Stimulated activated naive CD8-positive, alpha-beta T cell treated with anti-CD3 and anti-CD28 coated beads, Interleukin-15, Interleukin-2, amounts not matched to agents 100 ng/mL and 50 ng/mL, for 24 hours (primary cell): ENCODE measurements at regions not wholly inside any gene's neighbourhood (a gene's known extent, or its start where the extent isn't known, plus 50 kb on each side); places are given as distances from the start of the nearest gene placed in this dataset.

Experiments
- H3K27ac Mint-ChIP-seq: one replicate; pipeline ENCODE4 v1.8.0; 2021; ENCODE audit warnings: mild to moderate bottlenecking, mixed read lengths
- H3K27me3 Mint-ChIP-seq: one replicate; pipeline ENCODE4 v1.8.0; 2021; ENCODE audit warnings: mixed read lengths
- H3K36me3 Mint-ChIP-seq: one replicate; pipeline ENCODE4 v1.8.0; 2021; ENCODE audit warnings: low read depth, mixed read lengths
- H3K4me1 Mint-ChIP-seq: one replicate; pipeline ENCODE4 v1.8.0; 2021; ENCODE audit warnings: low read depth, mixed read lengths
- H3K4me3 Mint-ChIP-seq: one replicate; pipeline ENCODE4 v1.8.0; 2021; ENCODE audit warnings: mild to moderate bottlenecking, mixed read lengths
- H3K9me3 Mint-ChIP-seq: one replicate; pipeline ENCODE4 v1.8.0; 2021; ENCODE audit warnings: mixed read lengths

GRCh38 chr10:6889718-6890117 is 309.6 kb upstream of the PRKCQ start:
- H3K27ac Mint-ChIP-seq: no peak overlapping the region
- H3K9me3 Mint-ChIP-seq: no peaks in the 10 kb centered on the region
- H3K27me3 Mint-ChIP-seq: no peaks in the 10 kb centered on the region
- no peaks in the 10 kb centered on the region for H3K36me3 Mint-ChIP-seq
- H3K4me3 Mint-ChIP-seq: no peak overlapping the region
- H3K4me1 Mint-ChIP-seq: peaks cover 8% of the 10 kb centered on the region

GRCh38 chr10:6888434-6888833 is 308.4 kb upstream of the PRKCQ start:
- no peak overlapping the region for H3K4me3 Mint-ChIP-seq
- no peaks in the 10 kb centered on the region for H3K36me3 Mint-ChIP-seq
- H3K27ac Mint-ChIP-seq: no peak overlapping the region
- H3K9me3 Mint-ChIP-seq: no peaks in the 10 kb centered on the region
- H3K4me1 Mint-ChIP-seq: peaks cover 8% of the 10 kb centered on the region
- H3K27me3 Mint-ChIP-seq: peaks cover 3% of the 10 kb centered on the region

- Mint-ChIP-seq H3K27ac (no peak overlapping the region), H3K27me3 (peaks cover 3% of the 10 kb centered on the region), H3K36me3 (no peaks in the 10 kb centered on the region), H3K4me3 (no peak overlapping the region), H3K4me1 (peaks cover 8% of the 10 kb centered on the region), H3K9me3 (no peaks in the 10 kb centered on the region)
These were observed 305.2 kb upstream of the PRKCQ start for GRCh38 chr10:6885284-6885683.

- Mint-ChIP-seq H3K9me3 (no peaks in the 10 kb centered on the region), H3K27ac (no peak overlapping the region), H3K4me3 (no peak overlapping the region), H3K27me3 (peaks cover 22% of the 10 kb centered on the region), H3K4me1 (peaks cover 8% of the 10 kb centered on the region), H3K36me3 (no peaks in the 10 kb centered on the region)
These were observed 301.9 kb upstream of the PRKCQ start for GRCh38 chr10:6881987-6882386.

GRCh38 chr10:6877722-6878392 is 297.8 kb upstream of the PRKCQ start:
- Mint-ChIP-seq H3K27me3 (peaks cover 30% of the 10 kb centered on the region), H3K4me1 (no peaks in the 10 kb centered on the region), H3K36me3 (no peaks in the 10 kb centered on the region)

GRCh38 chr10:6877336-6877721 is 297.3 kb upstream of the PRKCQ start:
- no peaks in the 10 kb centered on the region for H3K4me1 Mint-ChIP-seq
- no peak overlapping the region for H3K4me3 Mint-ChIP-seq
- H3K27ac Mint-ChIP-seq: no peak overlapping the region

More at GRCh38 chr10:6877722-6878392, 297.8 kb upstream of the PRKCQ start:
- no peak overlapping the region for H3K27ac Mint-ChIP-seq
- H3K4me3 Mint-ChIP-seq: no peak overlapping the region
- no peaks in the 10 kb centered on the region for H3K9me3 Mint-ChIP-seq

GRCh38 chr10:6875269-6875865 is 295.3 kb upstream of the PRKCQ start:
- Mint-ChIP-seq H3K4me1 (no peaks in the 10 kb centered on the region), H3K27ac (no peak overlapping the region), H3K27me3 (peaks cover 37% of the 10 kb centered on the region), H3K9me3 (no peaks in the 10 kb centered on the region), H3K4me3 (no peak overlapping the region), H3K36me3 (no peaks in the 10 kb centered on the region)

More at GRCh38 chr10:6877336-6877721, 297.3 kb upstream of the PRKCQ start:
- H3K27me3 Mint-ChIP-seq: peaks cover 30% of the 10 kb centered on the region
- no peaks in the 10 kb centered on the region for H3K9me3 Mint-ChIP-seq
- H3K36me3 Mint-ChIP-seq: no peaks in the 10 kb centered on the region

- H3K36me3 Mint-ChIP-seq: no peaks in the 10 kb centered on the region
- H3K4me3 Mint-ChIP-seq: no peak overlapping the region
- no peaks in the 10 kb centered on the region for H3K4me1 Mint-ChIP-seq
- no peak overlapping the region for H3K27ac Mint-ChIP-seq
- H3K9me3 Mint-ChIP-seq: no peaks in the 10 kb centered on the region
- peaks cover 29% of the 10 kb centered on the region for H3K27me3 Mint-ChIP-seq
These were observed 291.1 kb upstream of the PRKCQ start for GRCh38 chr10:6871128-6871527.

GRCh38 chr10:6868036-6868725 is 288.1 kb upstream of the PRKCQ start:
- H3K27me3 Mint-ChIP-seq: peaks cover 37% of the 10 kb centered on the region
- no peaks in the 10 kb centered on the region for H3K36me3 Mint-ChIP-seq
- no peaks in the 10 kb centered on the region for H3K9me3 Mint-ChIP-seq
- H3K27ac Mint-ChIP-seq: no peak overlapping the region
- no peak overlapping the region for H3K4me3 Mint-ChIP-seq
- H3K4me1 Mint-ChIP-seq: peaks cover 10% of the 10 kb centered on the region

GRCh38 chr10:6866757-6867156 is 286.7 kb upstream of the PRKCQ start:
- H3K27me3 Mint-ChIP-seq: peaks cover 36% of the 10 kb centered on the region
- H3K27ac Mint-ChIP-seq: no peak overlapping the region
- no peaks in the 10 kb centered on the region for H3K36me3 Mint-ChIP-seq
- no peak overlapping the region for H3K4me3 Mint-ChIP-seq
- peaks cover 13% of the 10 kb centered on the region for H3K4me1 Mint-ChIP-seq
- H3K9me3 Mint-ChIP-seq: peaks cover 5% of the 10 kb centered on the region

GRCh38 chr10:6864142-6864541 is 284.1 kb upstream of the PRKCQ start:
- peaks cover 26% of the 10 kb centered on the region for H3K27me3 Mint-ChIP-seq
- H3K36me3 Mint-ChIP-seq: no peaks in the 10 kb centered on the region
- H3K4me1 Mint-ChIP-seq: peaks cover 13% of the 10 kb centered on the region
- H3K27ac Mint-ChIP-seq: no peak overlapping the region
- no peak overlapping the region for H3K4me3 Mint-ChIP-seq
- H3K9me3 Mint-ChIP-seq: peaks cover 5% of the 10 kb centered on the region

- no peak overlapping the region for H3K27ac Mint-ChIP-seq
- peaks cover 29% of the 10 kb centered on the region for H3K27me3 Mint-ChIP-seq
- peaks cover 5% of the 10 kb centered on the region for H3K9me3 Mint-ChIP-seq
- peak overlapping the region; percentile 20 for H3K4me3 Mint-ChIP-seq
- peaks cover 13% of the 10 kb centered on the region for H3K4me1 Mint-ChIP-seq
- no peaks in the 10 kb centered on the region for H3K36me3 Mint-ChIP-seq
These were observed 283.3 kb upstream of the PRKCQ start for GRCh38 chr10:6863381-6863780.

- Mint-ChIP-seq H3K9me3 (no peaks in the 10 kb centered on the region), H3K4me1 (no peaks in the 10 kb centered on the region), H3K4me3 (no peak overlapping the region), H3K36me3 (no peaks in the 10 kb centered on the region), H3K27ac (no peak overlapping the region), H3K27me3 (peaks cover 11% of the 10 kb centered on the region)
These were observed 270.4 kb upstream of the PRKCQ start for GRCh38 chr10:6850452-6850851.

- H3K4me3 Mint-ChIP-seq: no peak overlapping the region
- no peaks in the 10 kb centered on the region for H3K36me3 Mint-ChIP-seq
- no peak overlapping the region for H3K27ac Mint-ChIP-seq
- H3K9me3 Mint-ChIP-seq: no peaks in the 10 kb centered on the region
- H3K4me1 Mint-ChIP-seq: no peaks in the 10 kb centered on the region
- H3K27me3 Mint-ChIP-seq: peaks cover 2% of the 10 kb centered on the region
These were observed 267.5 kb upstream of the PRKCQ start for GRCh38 chr10:6847561-6847960.

- Mint-ChIP-seq H3K27me3 (peaks cover 5% of the 10 kb centered on the region), H3K27ac (no peak overlapping the region), H3K9me3 (no peaks in the 10 kb centered on the region), H3K4me1 (peaks cover 10% of the 10 kb centered on the region), H3K36me3 (no peaks in the 10 kb centered on the region), H3K4me3 (no peak overlapping the region)
These were observed 264.0 kb upstream of the PRKCQ start for GRCh38 chr10:6843894-6844650.
